Common myeloid progenitor, CD34-positive (primary cell): ENCODE measurements at regions not wholly inside any gene's neighbourhood (a gene's known extent, or its start where the extent isn't known, plus 50 kb on each side); places are given as distances from the start of the nearest gene placed in this dataset.

Source experiments
- CTCF ChIA-PET: fragments of 350-600 bp; sonication (Branson Sonifier 250); formaldehyde crosslinking; loops from one replicate; lab custom pipeline; 2021; ENCODE audit warnings: antibody characterized with exemption; lab: Charles Lee
- POLR2A ChIA-PET: fragments of 350-600 bp; sonication (Branson Sonifier 250); formaldehyde crosslinking; loops from one replicate; lab custom pipeline; 2021; ENCODE audit warnings: antibody characterized with exemption; lab: Charles Lee
- DNase-seq, 3 donors: peaks; one replicate each; pipeline versions ENCODE4 v3.0.0 to v3.0.0-alpha.2; 2013
- H3K27ac ChIP-seq, 2 experiments: 1 replicate in 1 of 2; 2 replicates in 1 of 2; pipeline ENCODE4 v1.7.0; 2013; ENCODE audit warnings: inconsistent platforms in 2 of 2, low read length in 2 of 2, mild to moderate bottlenecking in 2 of 2, low read depth in 1 of 2, moderate library complexity in 1 of 2; ENCODE audit not compliant: severe bottlenecking in 2 of 2, insufficient read depth in 1 of 2, poor library complexity in 1 of 2
- H3K27me3 ChIP-seq, 5 experiments: replicated peaks in 2 of 5; 1 replicate in 3 of 5; 2 replicates in 2 of 5; pipeline versions ENCODE4 v1.6.1 to v1.7.0; 2013; ENCODE audit warnings: low read length in 4 of 5, mild to moderate bottlenecking in 2 of 5, moderate library complexity in 2 of 5, inconsistent platforms in 1 of 5; ENCODE audit not compliant: insufficient read depth in 5 of 5, control insufficient read depth in 4 of 5
- H3K36me3 ChIP-seq, 4 experiments: 1 replicate in 2 of 4; 2 replicates in 2 of 4; pipeline versions ENCODE4 v1.6.1 to v1.7.0; 2013; ENCODE audit warnings: low read length in 3 of 4, control low read depth in 1 of 4, mild to moderate bottlenecking in 1 of 4; ENCODE audit not compliant: control insufficient read depth in 4 of 4, insufficient read depth in 4 of 4
- H3K4me1 ChIP-seq, 4 experiments: 1 replicate in 3 of 4; 2 replicates in 1 of 4; pipeline versions ENCODE4 v1.6.1 to v1.7.1; 2013; ENCODE audit warnings: low read length in 3 of 4, mild to moderate bottlenecking in 3 of 4, control low read depth in 1 of 4, inconsistent platforms in 1 of 4, moderate library complexity in 1 of 4; ENCODE audit not compliant: control insufficient read depth in 4 of 4, insufficient read depth in 4 of 4; ENCODE audit errors: control extremely low read depth in 1 of 4
- H3K4me3 ChIP-seq, 7 experiments: 1 replicate in 4 of 7; 2 replicates in 3 of 7; pipeline versions ENCODE4 v1.5.1 to v1.7.0; 2013; ENCODE audit warnings: mild to moderate bottlenecking in 7 of 7, low read length in 6 of 7, moderate library complexity in 6 of 7, inconsistent platforms in 2 of 7, low read depth in 2 of 7, control low read depth in 1 of 7; ENCODE audit not compliant: insufficient read depth in 4 of 7, control insufficient read depth in 1 of 7; ENCODE audit errors: extremely low read depth in 1 of 7
- H3K9me3 ChIP-seq, 5 experiments: 1 replicate in 4 of 5; 2 replicates in 1 of 5; pipeline versions ENCODE4 v1.6.1 to v1.7.1; 2013; ENCODE audit warnings: low read length in 4 of 5, mild to moderate bottlenecking in 2 of 5, inconsistent platforms in 1 of 5, low read depth in 1 of 5, moderate library complexity in 1 of 5; ENCODE audit not compliant: control insufficient read depth in 4 of 5, insufficient read depth in 2 of 5; ENCODE audit errors: control extremely low read depth in 1 of 5
- WGBS: methylation state at CpG from one replicate; pipeline ENCODE4 v1.1.5; 2013; ENCODE audit not compliant: insufficient coverage; 5-methylcytosine and 5-hydroxymethylcytosine counted together

DNA sequence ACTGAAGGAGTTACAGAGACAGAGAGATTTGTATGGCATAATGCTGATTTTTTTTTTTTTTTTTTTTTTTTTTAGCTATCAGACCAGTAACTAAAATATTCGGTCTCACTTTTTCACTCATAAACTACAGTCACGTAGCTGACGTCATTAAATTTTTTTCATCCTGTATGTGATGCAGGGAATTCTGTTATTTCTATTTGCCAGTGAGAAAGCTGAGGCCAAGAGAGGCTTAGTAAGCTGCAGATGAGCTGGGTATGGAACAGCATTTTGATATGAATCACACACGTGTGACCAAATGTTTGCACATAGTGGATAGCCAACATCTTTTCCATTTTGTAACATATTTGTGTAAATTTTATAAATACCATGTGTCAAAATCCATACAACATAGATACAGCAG lies 79.1 kb upstream of the EPB41L3 start:
- ChIA-PET POLR2A (no interaction called here), CTCF (no interaction called here)
- peaks cover 7 to 33% (median 17%) of the 10 kb centered on the region in 5 experiments for H3K27me3 ChIP-seq
- no peak for DNase-seq
- 100% methylated on average over 2 of the region's 4 CpGs for WGBS
- H3K4me3 ChIP-seq, result no peak overlapping the region
- H3K36me3 ChIP-seq, result no peaks in the 10 kb centered on the region
- peaks cover 0 to 10% (median 3%) of the 10 kb centered on the region in 4 experiments for H3K4me1 ChIP-seq
- no peaks in the 10 kb centered on the region for H3K9me3 ChIP-seq
- no peak overlapping the region for H3K27ac ChIP-seq

DNA sequence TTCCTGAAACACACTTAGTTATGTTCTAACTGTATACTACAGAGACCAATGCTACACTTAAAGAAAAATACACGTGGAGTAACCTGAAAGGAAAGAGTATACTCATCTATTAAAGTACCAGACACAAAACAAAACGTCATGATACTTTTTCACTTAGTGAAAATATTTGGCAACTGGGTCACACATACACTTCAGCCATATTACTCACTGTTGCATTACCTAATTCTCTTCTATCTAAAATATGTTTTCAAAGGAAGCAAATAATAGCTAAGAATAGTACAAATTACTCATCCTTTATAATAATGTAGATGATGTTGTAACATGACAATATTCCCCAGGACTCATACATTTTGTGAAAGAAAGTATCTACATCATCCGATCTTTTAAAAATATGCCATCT lies 76.5 kb upstream of the EPB41L3 start:
- WGBS, result 78% methylated on average over 1 of the region's 3 CpGs
- CTCF ChIA-PET, result interaction anchor here (0.9 to 1.3 kb wide), 2 partner anchors 13 to 18 kb away, joined by 3 to 5 read pairs; no protein-coding TSS in a partner anchor

DNA sequence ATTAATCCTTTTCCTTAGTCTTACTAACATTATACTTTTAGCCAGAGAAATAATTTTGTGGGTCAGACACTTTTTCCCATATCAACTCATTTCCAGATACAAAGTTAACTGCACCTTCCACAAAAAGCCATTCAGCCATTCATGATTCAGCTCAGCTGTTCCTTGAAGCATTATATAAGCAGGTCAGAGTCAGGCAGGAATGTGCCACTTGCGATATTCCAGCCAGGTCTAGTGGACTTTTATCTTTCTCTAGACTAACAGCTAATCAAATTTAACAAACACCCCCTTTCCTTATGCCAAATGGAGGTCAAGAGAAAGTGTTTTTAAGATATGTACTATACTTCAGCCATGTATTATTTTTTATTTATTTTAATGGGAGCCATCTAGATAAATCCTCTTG lies 75.6 kb upstream of the EPB41L3 start:
- no peak overlapping the region for H3K27ac ChIP-seq
- peaks cover 0 to 7% (median 2%) of the 10 kb centered on the region in 5 experiments for H3K27me3 ChIP-seq
- H3K36me3 ChIP-seq, result no peaks in the 10 kb centered on the region
- no peak overlapping the region for H3K4me3 ChIP-seq
- ChIA-PET CTCF (interaction anchor here (0.9 kb wide), 2 partner anchors 10 to 12 kb away, joined by 3 to 5 read pairs; no protein-coding TSS in a partner anchor), POLR2A (no interaction called here)
- H3K9me3 ChIP-seq, result no peaks in the 10 kb centered on the region
- no peaks in the 10 kb centered on the region for H3K4me1 ChIP-seq
- DNase-seq, result no peak
- WGBS, result no CpG with 5 or more reads among the region's 1 CpG

More for the DNA sequence above, 76.5 kb upstream of the EPB41L3 start:
- Histone ChIP-seq H3K27ac (no peak overlapping the region), H3K27me3 (peaks cover 0 to 10% (median 4%) of the 10 kb centered on the region in 5 experiments), H3K36me3 (no peaks in the 10 kb centered on the region), H3K4me3 (no peak overlapping the region), H3K4me1 (peaks cover 0 to 8% (median 2%) of the 10 kb centered on the region in 4 experiments), H3K9me3 (no peaks in the 10 kb centered on the region)
- no peak for DNase-seq
- POLR2A ChIA-PET, result no interaction called here

DNA sequence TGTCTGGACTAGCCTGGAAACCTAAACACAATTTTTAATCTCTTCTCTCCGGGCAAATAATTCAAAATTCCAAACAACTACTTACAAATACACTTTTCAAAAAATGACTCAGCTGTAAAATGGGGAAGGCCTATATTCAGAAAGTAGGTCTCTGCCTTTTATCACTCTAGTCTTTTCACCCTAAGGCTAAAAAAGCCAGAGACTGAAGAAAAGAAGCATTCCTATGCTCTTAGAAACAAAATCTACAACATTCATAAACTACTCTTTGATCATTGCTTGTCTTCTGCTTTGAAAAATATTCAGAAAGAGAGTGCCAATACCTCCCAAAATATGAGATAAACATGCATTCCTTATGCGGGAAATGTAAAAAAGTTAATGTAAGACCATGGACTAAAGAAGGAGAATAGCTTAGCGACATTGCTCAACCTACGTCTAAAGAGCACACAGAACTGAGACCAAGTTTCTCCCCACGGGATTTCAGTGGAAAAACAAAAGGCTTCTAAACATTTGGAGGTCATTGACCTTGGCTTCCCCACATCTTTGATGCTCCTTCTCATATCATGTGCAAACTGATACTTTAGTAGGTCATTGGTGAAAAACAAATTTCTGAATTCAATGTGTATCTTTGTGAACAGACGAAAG lies 74.4 kb upstream of the EPB41L3 start:
- Histone ChIP-seq H3K4me1 (no peaks in the 10 kb centered on the region), H3K27me3 (peaks cover 0 to 7% (median 2%) of the 10 kb centered on the region in 5 experiments), H3K27ac (no peak overlapping the region), H3K36me3 (no peaks in the 10 kb centered on the region), H3K9me3 (no peaks in the 10 kb centered on the region), H3K4me3 (no peak overlapping the region)
- POLR2A ChIA-PET, result no interaction called here
- no peak for DNase-seq
- WGBS, result 83% methylated on average over 3 of the region's 6 CpGs
- CTCF ChIA-PET, result no interaction called here

DNA sequence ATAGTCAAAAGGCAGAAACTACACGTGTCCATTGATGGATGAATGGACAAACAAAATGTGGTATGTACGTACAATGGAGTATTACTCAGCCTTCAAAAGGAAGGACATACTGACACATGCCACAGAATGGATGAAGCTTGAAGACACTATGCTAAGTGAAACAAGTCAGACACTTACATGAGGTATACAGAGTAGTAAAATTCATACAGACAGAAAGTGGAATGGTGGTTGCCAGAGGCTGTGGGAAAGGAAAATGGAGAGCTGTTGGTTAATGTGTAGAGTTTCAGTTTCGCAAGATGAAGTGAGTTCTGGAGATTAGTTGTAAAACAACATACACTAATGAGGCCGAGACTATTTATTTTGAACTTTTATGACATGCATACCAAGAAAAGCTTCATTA lies 67.4 kb upstream of the EPB41L3 start:
- POLR2A ChIA-PET, result no interaction called here

DNA sequence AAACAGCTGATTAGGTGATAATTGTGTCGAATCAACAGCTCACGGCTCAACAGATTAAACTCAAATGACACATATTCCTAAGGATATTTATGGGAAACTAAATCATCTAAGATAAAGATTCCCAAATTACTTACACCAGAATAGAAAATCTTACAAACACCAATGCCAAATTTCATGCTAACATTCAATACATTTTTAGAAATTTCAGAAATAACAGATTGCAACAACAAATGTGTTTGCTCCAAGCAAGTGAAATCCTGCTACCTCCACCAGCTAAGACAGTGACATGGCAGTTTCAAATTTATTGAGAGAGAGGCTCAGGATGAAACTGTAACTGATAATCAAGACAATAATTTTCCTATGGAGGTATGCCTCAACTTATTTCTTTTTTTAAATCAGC lies 65.0 kb upstream of the EPB41L3 start:
- ChIA-PET POLR2A (no interaction called here), CTCF (interaction anchor here (0.8 to 1.0 kb wide), 2 partner anchors 11 to 281 kb away, joined by 3 read pairs; no protein-coding TSS in a partner anchor)
- Histone ChIP-seq H3K4me3 (no peak overlapping the region), H3K4me1 (no peaks in the 10 kb centered on the region), H3K9me3 (no peaks in the 10 kb centered on the region), H3K36me3 (no peaks in the 10 kb centered on the region), H3K27ac (no peak overlapping the region), H3K27me3 (peaks cover 0 to 3% (median 0%) of the 10 kb centered on the region in 5 experiments)
- DNase-seq, result no peak
- no CpG with 5 or more reads among the region's 2 CpGs for WGBS

More for the DNA sequence above, 67.4 kb upstream of the EPB41L3 start:
- DNase-seq, result no peak
- CTCF ChIA-PET, result interaction anchor here (0.9 to 1.5 kb wide), 2 partner anchors 10 to 280 kb away, joined by 3 to 5 read pairs; no protein-coding TSS in a partner anchor
- no peaks in the 10 kb centered on the region for H3K9me3 ChIP-seq
- peaks cover 0 to 3% (median 0%) of the 10 kb centered on the region in 5 experiments for H3K27me3 ChIP-seq
- H3K36me3 ChIP-seq, result no peaks in the 10 kb centered on the region
- H3K27ac ChIP-seq, result no peak overlapping the region
- no peaks in the 10 kb centered on the region for H3K4me1 ChIP-seq
- H3K4me3 ChIP-seq, result no peak overlapping the region
- no CpG with 5 or more reads among the region's 4 CpGs for WGBS

DNA sequence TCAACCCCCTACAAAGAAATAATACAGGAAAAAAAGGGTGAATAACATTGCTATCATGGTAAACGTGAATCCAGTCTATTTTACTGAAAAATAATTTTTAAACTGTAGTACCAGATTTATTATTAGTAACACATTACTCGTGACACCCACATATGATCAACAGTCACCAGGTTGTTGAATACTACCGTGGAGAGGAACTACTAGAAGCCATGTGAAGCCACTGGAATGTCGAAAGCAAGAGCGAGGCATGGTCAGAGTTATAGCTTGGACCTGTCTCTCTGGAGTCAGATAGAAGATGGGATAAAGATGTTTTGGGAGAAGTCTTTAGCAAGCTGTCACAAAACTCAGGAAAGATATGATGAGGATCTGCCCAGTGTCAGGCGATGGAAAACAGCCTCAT lies 63.2 kb upstream of the EPB41L3 start:
- Histone ChIP-seq H3K4me1 (no peaks in the 10 kb centered on the region), H3K27me3 (peaks cover 0 to 3% (median 0%) of the 10 kb centered on the region in 5 experiments), H3K27ac (no peak overlapping the region), H3K4me3 (no peak overlapping the region), H3K36me3 (no peaks in the 10 kb centered on the region), H3K9me3 (no peaks in the 10 kb centered on the region)
- ChIA-PET POLR2A (no interaction called here), CTCF (interaction anchor here (0.8 to 1.0 kb wide), 2 partner anchors 13 to 234 kb away, joined by 3 to 5 read pairs; no protein-coding TSS in a partner anchor)
- DNase-seq, result no peak
- 96% methylated on average over 4 of the region's 6 CpGs for WGBS
